SK-N-SH (cell line): ENCODE measurements at regions not wholly inside any gene's neighbourhood (a gene's known extent, or its start where the extent isn't known, plus 50 kb on each side); places are given as distances from the start of the nearest gene placed in this dataset.

Experiments
- EZH2phosphoT487 ChIP-seq: fragments of 200-600 bp; sonication (generic); IDR thresholded peaks from 2 replicates; pipeline ENCODE4 v1.6.1; 2017; ENCODE audit warnings: low read depth, mixed run types, mild to moderate bottlenecking, antibody characterized with exemption, moderate library complexity, borderline replicate concordance
- NRF1 ChIP-seq: IDR thresholded peaks from 2 replicates; pipeline ENCODE4 v1.6.1; 2012; ENCODE audit warnings: low read depth, mild to moderate bottlenecking, low read length
- RCOR1 ChIP-seq: fragments of 150-350 bp; IDR thresholded peaks from 2 replicates; pipeline ENCODE4 v1.6.1; 2017; ENCODE audit warnings: antibody characterized with exemption, low read length
- SIN3A ChIP-seq: IDR thresholded peaks from 2 replicates; pipeline ENCODE4 v1.6.1; 2012; ENCODE audit warnings: low read depth, mild to moderate bottlenecking, low read length, moderate library complexity, borderline replicate concordance
- TF ChIP-seq, protein P1 (sequence below): IDR thresholded peaks from 2 replicates; pipeline ENCODE4 v1.6.1; 2012; ENCODE audit warnings: mild to moderate bottlenecking, low read depth, low read length, moderate library complexity
- TF ChIP-seq, protein P2 (sequence below): fragments of 200-600 bp; sonication (generic); IDR thresholded peaks from 2 replicates; pipeline ENCODE4 v1.6.1; 2017; ENCODE audit warnings: antibody characterized with exemption, mild to moderate bottlenecking, moderate library complexity
- TF ChIP-seq, protein P3 (sequence below): IDR thresholded peaks from 2 replicates; pipeline ENCODE4 v1.4.0; 2012; ENCODE audit warnings: low read depth, borderline replicate concordance
- TF ChIP-seq, protein P4 (sequence below): fragments of 150-350 bp; IDR thresholded peaks from 2 replicates; pipeline ENCODE4 v1.6.1; 2016; ENCODE audit warnings: mild to moderate bottlenecking, low read depth, low read length

DNA sequence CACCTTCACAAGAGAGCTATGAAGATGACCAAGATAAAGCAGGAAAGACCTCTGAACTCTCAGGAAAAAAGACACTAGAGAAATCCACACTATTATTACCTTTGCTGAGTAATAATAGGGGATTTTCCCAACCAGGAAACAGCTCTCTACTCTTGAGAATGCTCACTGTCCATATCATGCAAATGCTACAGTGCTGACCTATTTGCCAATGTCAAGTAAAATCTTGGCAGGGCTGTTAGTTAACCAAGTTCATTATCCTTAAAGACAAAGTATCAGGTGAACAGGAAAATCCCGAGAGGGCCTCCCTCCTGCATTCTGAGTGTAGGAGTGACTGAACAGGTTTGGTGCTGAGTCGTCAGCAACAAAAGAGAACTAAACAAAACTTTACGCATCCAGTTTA, 306.6 kb downstream of the ACTL7B start:
- no peak for TF ChIP-seq EZH2phosphoT487
- TF ChIP-seq, protein P1, sequence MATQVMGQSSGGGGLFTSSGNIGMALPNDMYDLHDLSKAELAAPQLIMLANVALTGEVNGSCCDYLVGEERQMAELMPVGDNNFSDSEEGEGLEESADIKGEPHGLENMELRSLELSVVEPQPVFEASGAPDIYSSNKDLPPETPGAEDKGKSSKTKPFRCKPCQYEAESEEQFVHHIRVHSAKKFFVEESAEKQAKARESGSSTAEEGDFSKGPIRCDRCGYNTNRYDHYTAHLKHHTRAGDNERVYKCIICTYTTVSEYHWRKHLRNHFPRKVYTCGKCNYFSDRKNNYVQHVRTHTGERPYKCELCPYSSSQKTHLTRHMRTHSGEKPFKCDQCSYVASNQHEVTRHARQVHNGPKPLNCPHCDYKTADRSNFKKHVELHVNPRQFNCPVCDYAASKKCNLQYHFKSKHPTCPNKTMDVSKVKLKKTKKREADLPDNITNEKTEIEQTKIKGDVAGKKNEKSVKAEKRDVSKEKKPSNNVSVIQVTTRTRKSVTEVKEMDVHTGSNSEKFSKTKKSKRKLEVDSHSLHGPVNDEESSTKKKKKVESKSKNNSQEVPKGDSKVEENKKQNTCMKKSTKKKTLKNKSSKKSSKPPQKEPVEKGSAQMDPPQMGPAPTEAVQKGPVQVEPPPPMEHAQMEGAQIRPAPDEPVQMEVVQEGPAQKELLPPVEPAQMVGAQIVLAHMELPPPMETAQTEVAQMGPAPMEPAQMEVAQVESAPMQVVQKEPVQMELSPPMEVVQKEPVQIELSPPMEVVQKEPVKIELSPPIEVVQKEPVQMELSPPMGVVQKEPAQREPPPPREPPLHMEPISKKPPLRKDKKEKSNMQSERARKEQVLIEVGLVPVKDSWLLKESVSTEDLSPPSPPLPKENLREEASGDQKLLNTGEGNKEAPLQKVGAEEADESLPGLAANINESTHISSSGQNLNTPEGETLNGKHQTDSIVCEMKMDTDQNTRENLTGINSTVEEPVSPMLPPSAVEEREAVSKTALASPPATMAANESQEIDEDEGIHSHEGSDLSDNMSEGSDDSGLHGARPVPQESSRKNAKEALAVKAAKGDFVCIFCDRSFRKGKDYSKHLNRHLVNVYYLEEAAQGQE: no peak
- TF ChIP-seq, protein P2, sequence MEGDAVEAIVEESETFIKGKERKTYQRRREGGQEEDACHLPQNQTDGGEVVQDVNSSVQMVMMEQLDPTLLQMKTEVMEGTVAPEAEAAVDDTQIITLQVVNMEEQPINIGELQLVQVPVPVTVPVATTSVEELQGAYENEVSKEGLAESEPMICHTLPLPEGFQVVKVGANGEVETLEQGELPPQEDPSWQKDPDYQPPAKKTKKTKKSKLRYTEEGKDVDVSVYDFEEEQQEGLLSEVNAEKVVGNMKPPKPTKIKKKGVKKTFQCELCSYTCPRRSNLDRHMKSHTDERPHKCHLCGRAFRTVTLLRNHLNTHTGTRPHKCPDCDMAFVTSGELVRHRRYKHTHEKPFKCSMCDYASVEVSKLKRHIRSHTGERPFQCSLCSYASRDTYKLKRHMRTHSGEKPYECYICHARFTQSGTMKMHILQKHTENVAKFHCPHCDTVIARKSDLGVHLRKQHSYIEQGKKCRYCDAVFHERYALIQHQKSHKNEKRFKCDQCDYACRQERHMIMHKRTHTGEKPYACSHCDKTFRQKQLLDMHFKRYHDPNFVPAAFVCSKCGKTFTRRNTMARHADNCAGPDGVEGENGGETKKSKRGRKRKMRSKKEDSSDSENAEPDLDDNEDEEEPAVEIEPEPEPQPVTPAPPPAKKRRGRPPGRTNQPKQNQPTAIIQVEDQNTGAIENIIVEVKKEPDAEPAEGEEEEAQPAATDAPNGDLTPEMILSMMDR: no peak
- TF ChIP-seq NRF1: no peak
- TF ChIP-seq, protein P3, sequence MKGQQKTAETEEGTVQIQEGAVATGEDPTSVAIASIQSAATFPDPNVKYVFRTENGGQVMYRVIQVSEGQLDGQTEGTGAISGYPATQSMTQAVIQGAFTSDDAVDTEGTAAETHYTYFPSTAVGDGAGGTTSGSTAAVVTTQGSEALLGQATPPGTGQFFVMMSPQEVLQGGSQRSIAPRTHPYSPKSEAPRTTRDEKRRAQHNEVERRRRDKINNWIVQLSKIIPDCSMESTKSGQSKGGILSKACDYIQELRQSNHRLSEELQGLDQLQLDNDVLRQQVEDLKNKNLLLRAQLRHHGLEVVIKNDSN: no peak
- TF ChIP-seq RCOR1: no peak
- TF ChIP-seq, protein P4, sequence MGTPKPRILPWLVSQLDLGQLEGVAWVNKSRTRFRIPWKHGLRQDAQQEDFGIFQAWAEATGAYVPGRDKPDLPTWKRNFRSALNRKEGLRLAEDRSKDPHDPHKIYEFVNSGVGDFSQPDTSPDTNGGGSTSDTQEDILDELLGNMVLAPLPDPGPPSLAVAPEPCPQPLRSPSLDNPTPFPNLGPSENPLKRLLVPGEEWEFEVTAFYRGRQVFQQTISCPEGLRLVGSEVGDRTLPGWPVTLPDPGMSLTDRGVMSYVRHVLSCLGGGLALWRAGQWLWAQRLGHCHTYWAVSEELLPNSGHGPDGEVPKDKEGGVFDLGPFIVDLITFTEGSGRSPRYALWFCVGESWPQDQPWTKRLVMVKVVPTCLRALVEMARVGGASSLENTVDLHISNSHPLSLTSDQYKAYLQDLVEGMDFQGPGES: no peak
- no peak for TF ChIP-seq SIN3A
